ENCODE measurements at regions not wholly inside any gene's neighbourhood (a gene's known extent, or its start where the extent isn't known, plus 50 kb on each side); places are given as distances from the start of the nearest gene placed in this dataset.

DNA sequence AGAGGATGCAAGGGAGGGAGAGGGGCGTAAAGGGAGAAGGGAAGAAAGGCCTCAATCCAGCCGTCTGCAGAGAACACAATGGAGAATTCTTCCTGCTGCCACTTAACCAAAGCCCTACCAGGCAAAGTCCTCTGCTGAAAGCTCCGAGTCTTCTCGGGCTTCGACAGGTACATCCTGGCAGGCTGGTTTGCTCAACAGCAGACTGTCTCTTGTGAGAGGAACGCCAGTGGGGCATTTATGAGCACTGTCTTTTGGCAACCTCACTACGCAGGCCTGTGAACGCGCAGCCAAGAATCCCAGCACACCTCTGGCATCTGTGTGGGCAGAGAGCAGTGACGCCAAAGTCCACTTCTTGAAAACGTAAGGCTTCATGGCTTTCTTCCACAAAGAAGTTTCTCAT lies 207.5 kb upstream of the FAM9B start:
- H3K27me3 ChIP-seq = no peaks in the 10 kb centered on the region
- H3K36me3 ChIP-seq = no peaks in the 10 kb centered on the region
- no peak overlapping the region for H3K27ac ChIP-seq
- no peaks in the 10 kb centered on the region for H3K4me1 ChIP-seq
- H3K9ac ChIP-seq (ENCODE audit: low read depth in 2 of 2, low read length in 2 of 2) = no peak overlapping the region
- no peak for TF ChIP-seq CTCF (IDR thresholded peaks at IDR 0.05)
- no peak for DNase-seq
- H3K4me3 ChIP-seq = no peak overlapping the region
- H3K9me3 ChIP-seq = no peaks in the 10 kb centered on the region
- intact Hi-C loops (cut with DNase I) = no loop called here

GRCh38 chrX:9249051-9249846 lies 215.3 kb upstream of the FAM9B start:
- no peak overlapping the region for H3K9ac ChIP-seq (ENCODE audit: low read depth in 2 of 2, low read length in 2 of 2)
- H3K27me3 ChIP-seq = no peaks in the 10 kb centered on the region
- H3K4me3 ChIP-seq = no peak overlapping the region
- no peaks in the 10 kb centered on the region for H3K36me3 ChIP-seq
- no peaks in the 10 kb centered on the region for H3K9me3 ChIP-seq
- intact Hi-C loops (cut with DNase I) = no loop called here
- DNase-seq = no peak
- no peaks in the 10 kb centered on the region for H3K4me1 ChIP-seq
- H3K27ac ChIP-seq = no peak overlapping the region
- no peak for TF ChIP-seq CTCF (IDR thresholded peaks at IDR 0.05)

GRCh38 chrX:9252182-9252581 lies 212.7 kb upstream of the TBL1X start:
- intact Hi-C loops (cut with DNase I) = no loop called here
- TF ChIP-seq CTCF (IDR thresholded peaks at IDR 0.05) = no peak
- Histone ChIP-seq H3K4me3 (no peak overlapping the region), H3K36me3 (no peaks in the 10 kb centered on the region), H3K27ac (no peak overlapping the region), H3K9me3 (no peaks in the 10 kb centered on the region), H3K9ac (ENCODE audit: low read depth in 2 of 2, low read length in 2 of 2) (no peak overlapping the region), H3K4me1 (no peaks in the 10 kb centered on the region), H3K27me3 (no peaks in the 10 kb centered on the region)
- DNase-seq = no peak

GRCh38 chrX:9253211-9253610 lies 211.6 kb upstream of the TBL1X start:
- intact Hi-C loops (cut with DNase I) = no loop called here
- Histone ChIP-seq H3K27me3 (no peaks in the 10 kb centered on the region), H3K36me3 (no peaks in the 10 kb centered on the region), H3K4me3 (no peak overlapping the region), H3K4me1 (no peaks in the 10 kb centered on the region), H3K9me3 (no peaks in the 10 kb centered on the region), H3K9ac (ENCODE audit: low read depth in 2 of 2, low read length in 2 of 2) (no peak overlapping the region), H3K27ac (no peak overlapping the region)
- DNase-seq = no peak
- no peak for TF ChIP-seq CTCF (IDR thresholded peaks at IDR 0.05)

DNA sequence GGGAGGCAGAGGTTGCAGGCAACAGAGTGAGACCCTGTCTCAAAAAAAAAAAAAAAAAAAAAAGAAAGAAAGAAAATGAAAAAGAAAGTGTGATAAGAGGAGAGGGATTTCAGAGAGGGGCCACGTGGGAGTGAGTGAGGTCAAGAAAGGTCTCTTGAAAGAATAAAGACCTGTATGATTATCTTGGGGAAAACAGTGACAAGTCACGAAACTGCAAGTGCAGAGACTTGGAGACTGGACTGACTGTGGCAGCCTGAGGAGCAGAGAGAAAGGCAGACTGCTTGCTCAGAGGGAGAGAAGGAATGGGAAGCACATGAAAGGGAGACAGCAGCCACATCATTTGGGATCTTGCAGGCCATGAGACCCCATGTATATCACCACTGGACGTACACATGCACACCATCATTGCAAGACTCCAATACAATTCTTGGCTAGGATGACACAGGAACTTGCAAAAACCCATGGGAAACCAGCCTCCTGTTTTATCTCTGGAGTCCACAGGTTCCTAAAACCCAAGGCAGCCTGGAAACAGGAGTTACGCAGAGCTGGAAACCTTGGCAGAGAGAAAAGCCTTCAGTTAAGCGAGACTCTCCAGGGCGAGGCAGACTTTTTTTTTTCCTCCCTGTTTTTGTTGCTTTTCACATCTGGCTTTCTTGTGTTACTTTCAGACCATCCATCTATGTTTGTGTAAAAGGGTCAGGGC lies 207.0 kb upstream of the TBL1X start:
- no peak for TF ChIP-seq CTCF (IDR thresholded peaks at IDR 0.05)
- no peaks in the 10 kb centered on the region for H3K36me3 ChIP-seq
- intact Hi-C loops (cut with DNase I) = no loop called here
- no peak overlapping the region for H3K4me3 ChIP-seq
- H3K9me3 ChIP-seq = no peaks in the 10 kb centered on the region
- no peak overlapping the region for H3K27ac ChIP-seq
- H3K9ac ChIP-seq (ENCODE audit: low read depth in 2 of 2, low read length in 2 of 2) = no peak overlapping the region
- no peak for DNase-seq
- H3K4me1 ChIP-seq = no peaks in the 10 kb centered on the region
- H3K27me3 ChIP-seq = no peaks in the 10 kb centered on the region
